Coronary artery (tissue), 2 donors: ENCODE measurements at regions not wholly inside any gene's neighbourhood (a gene's known extent, or its start where the extent isn't known, plus 50 kb on each side); places are given as distances from the start of the nearest gene placed in this dataset.

Experiments
- DNase-seq: peaks from one replicate; pipeline ENCODE4 v3.0.0-alpha.2; 2017; ENCODE audit warnings: low spot score
- H3K27ac ChIP-seq, 2 donors: fragments of 200-600 bp; sonication (generic); one replicate each; pipeline ENCODE4 v1.5.1; 2016 to 2019
- H3K4me3 ChIP-seq: fragments of 200-600 bp; sonication (generic); 2 replicates; pipeline ENCODE4 v1.5.1; 2016; ENCODE audit warnings: mild to moderate bottlenecking, moderate library complexity
- CTCF ChIP-seq: fragments of 200-600 bp; sonication (generic); IDR thresholded peaks from one replicate; pipeline ENCODE4 v1.5.1; 2019; ENCODE audit warnings: antibody characterized with exemption

DNA sequence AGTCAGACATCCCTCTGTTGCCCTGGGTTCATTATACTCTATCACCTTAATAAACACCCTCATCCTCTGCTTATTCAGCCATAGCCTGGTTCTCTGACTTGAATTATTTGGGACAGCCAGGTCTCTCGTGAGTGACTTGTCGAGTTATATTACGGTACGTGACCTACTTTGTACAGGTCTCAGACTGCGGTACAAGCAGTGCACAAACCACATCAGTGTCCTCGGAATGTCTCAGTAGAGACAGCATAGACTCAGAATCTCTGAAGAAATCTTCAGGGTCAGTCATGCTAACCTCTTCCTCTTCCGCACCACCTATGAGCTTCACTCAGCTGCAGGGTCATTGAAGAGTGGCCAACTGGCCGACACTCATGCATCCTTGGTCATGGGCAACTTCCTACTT, 860.8 kb downstream of the BCL11B start:
- Histone ChIP-seq H3K27ac (no peak overlapping the region), H3K4me3 (no peak overlapping the region)
- TF ChIP-seq CTCF = no peak
- no peak for DNase-seq

- DNase-seq = no peak
- TF ChIP-seq CTCF = no peak
- Histone ChIP-seq H3K4me3 (no peak overlapping the region), H3K27ac (no peak overlapping the region)
These were observed 859.6 kb downstream of the BCL11B start for GRCh38 chr14:98412431-98412830.

- DNase-seq = no peak
- Histone ChIP-seq H3K4me3 (no peak overlapping the region), H3K27ac (no peak overlapping the region)
- TF ChIP-seq CTCF = no peak
These were observed 856.2 kb downstream of the BCL11B start for GRCh38 chr14:98415766-98416165.

DNA sequence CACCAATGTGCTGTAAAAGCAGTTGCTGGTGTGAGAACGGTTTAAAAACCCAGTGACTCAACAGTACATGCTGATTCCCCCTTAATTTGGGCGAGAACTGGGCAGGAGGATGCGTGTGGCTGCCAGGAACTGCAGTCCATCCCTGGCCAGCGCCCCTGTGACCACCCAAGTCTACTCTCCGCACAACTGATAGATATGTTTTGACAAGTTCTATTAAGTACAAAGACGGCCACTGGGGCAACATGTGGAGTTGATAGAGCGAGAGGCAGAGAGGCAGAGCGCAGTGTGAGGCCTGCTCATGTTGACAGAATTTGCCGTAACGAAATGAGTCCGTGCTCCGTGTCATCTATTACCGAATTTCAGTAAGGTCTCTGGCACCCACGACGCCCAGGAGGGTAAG, 855.0 kb downstream of the BCL11B start:
- TF ChIP-seq CTCF = no peak
- no peak for DNase-seq
- Histone ChIP-seq H3K4me3 (no peak overlapping the region), H3K27ac (no peak overlapping the region)

GRCh38 chr14:98428483-98428994, 843.5 kb downstream of the BCL11B start:
- Histone ChIP-seq H3K27ac (no peak overlapping the region), H3K4me3 (no peak overlapping the region)
- TF ChIP-seq CTCF = no peak
- no peak for DNase-seq

GRCh38 chr14:98433436-98433835, 838.6 kb downstream of the BCL11B start:
- TF ChIP-seq CTCF = no peak
- H3K4me3 ChIP-seq = no peak overlapping the region
- DNase-seq = no peak
- H3K27ac ChIP-seq = no peak overlapping the region

GRCh38 chr14:98437113-98437512, 834.9 kb downstream of the BCL11B start:
- TF ChIP-seq CTCF = no peak
- DNase-seq = no peak
- Histone ChIP-seq H3K4me3 (no peak overlapping the region), H3K27ac (no peak overlapping the region)
